IMR-90 (cell line): ENCODE measurements at regions not wholly inside any gene's neighbourhood (a gene's known extent, or its start where the extent isn't known, plus 50 kb on each side); places are given as distances from the start of the nearest gene placed in this dataset.
A peak's percentile ranks its signal among the peaks of the same experiment; 100 is the strongest.

Experiments used
- ATAC-seq: fragments of 200-7000 bp; cut with Tn5 transposase; 2 replicates; pipeline ENCODE4 v1.9.1; 2020; ENCODE audit warnings: low read depth, mild to moderate bottlenecking, moderate library complexity
- BruUV-seq: library from RNA; stranded (reverse); fragments of 400-500 nt; replicated peaks from 2 replicates; lab custom pipeline; 2021; lab: Mats Ljungman, UMichigan
- CTCF ChIA-PET: fragments of 300-600 bp; formaldehyde crosslinking; extraction: SDS; loops from one replicate; lab custom pipeline; 2021; ENCODE audit warnings: antibody characterized with exemption; lab: Yijun Ruan, JAX
- POLR2A ChIA-PET: fragments of 300-600 bp; sonication (Branson Sonifier 250); formaldehyde crosslinking; loops from one replicate; lab custom pipeline; 2022; ENCODE audit warnings: antibody characterized with exemption; ENCODE audit not compliant: unreplicated experiment; lab: Charles Lee
- DNase-seq: peaks from one replicate; pipeline ENCODE4 v3.0.0; 2013
- H2AFZ ChIP-seq: replicated peaks from 2 replicates; pipeline ENCODE3; 2013; ENCODE audit warnings: low read length, mild to moderate bottlenecking; ENCODE audit not compliant: poor library complexity
- H2AK5ac ChIP-seq: 2 replicates; pipeline ENCODE4 v1.6.1; 2013; ENCODE audit warnings: low read depth, low read length, inconsistent platforms
- H2AK9ac ChIP-seq: replicated peaks from 2 replicates; pipeline ENCODE3; 2013; ENCODE audit warnings: mild to moderate bottlenecking, low read depth, low read length, moderate library complexity; ENCODE audit not compliant: poor library complexity
- H2BK120ac ChIP-seq: 2 replicates; pipeline ENCODE4 v1.6.1; 2013; ENCODE audit warnings: low read depth, low read length, inconsistent platforms
- H2BK15ac ChIP-seq: 3 replicates; pipeline ENCODE4 v1.6.1; 2013; ENCODE audit warnings: low read depth, low read length, inconsistent platforms
- H2BK20ac ChIP-seq: 2 replicates; pipeline ENCODE4 v1.6.1; 2013; ENCODE audit warnings: low read depth, mild to moderate bottlenecking, inconsistent platforms, low read length, moderate library complexity
- H2BK5ac ChIP-seq: 2 replicates; pipeline ENCODE4 v1.6.1; 2013; ENCODE audit warnings: mild to moderate bottlenecking, low read depth, low read length, inconsistent platforms; ENCODE audit not compliant: poor library complexity, severe bottlenecking
- H3K14ac ChIP-seq: replicated peaks from 2 replicates; pipeline ENCODE4 v1.6.1; 2013; ENCODE audit warnings: low read depth, low read length, inconsistent platforms
- H3K18ac ChIP-seq: 2 replicates; pipeline ENCODE4 v1.6.1; 2013; ENCODE audit warnings: low read depth, low read length, control low read depth
- H3K23ac ChIP-seq: 2 replicates; pipeline ENCODE4 v1.6.1; 2013; ENCODE audit warnings: low read depth, low read length, inconsistent platforms
- H3K27ac ChIP-seq: 2 replicates; pipeline ENCODE4 v1.5.1; 2013; ENCODE audit warnings: mild to moderate bottlenecking, control low read depth, low read length; ENCODE audit not compliant: insufficient read depth
- H3K27me3 ChIP-seq: 2 replicates; pipeline ENCODE4 v1.6.1; 2013; ENCODE audit warnings: low read length; ENCODE audit not compliant: control insufficient read depth, insufficient read depth
- H3K36me3 ChIP-seq: 2 replicates; pipeline ENCODE4 v1.6.1; 2013; ENCODE audit warnings: low read length, mixed read lengths; ENCODE audit not compliant: control insufficient read depth, insufficient read depth
- H3K4ac ChIP-seq: 2 replicates; pipeline ENCODE4 v1.6.1; 2013; ENCODE audit warnings: low read depth, low read length, inconsistent platforms
- H3K4me1 ChIP-seq: 2 replicates; pipeline ENCODE4 v1.6.1; 2013; ENCODE audit warnings: low read length, mixed read lengths; ENCODE audit not compliant: control insufficient read depth, insufficient read depth
- H3K4me2 ChIP-seq: 2 replicates; pipeline ENCODE4 v1.6.1; 2013; ENCODE audit warnings: low read depth, mild to moderate bottlenecking, control low read depth, low read length, moderate library complexity
- H3K4me3 ChIP-seq: 2 replicates; pipeline ENCODE4 v1.5.1; 2013; ENCODE audit warnings: low read depth, mild to moderate bottlenecking, control low read depth, low read length, moderate library complexity; ENCODE audit not compliant: insufficient read depth
- H3K56ac ChIP-seq: 2 replicates; pipeline ENCODE4 v1.6.1; 2013; ENCODE audit warnings: low read length, inconsistent platforms; ENCODE audit not compliant: insufficient read depth; ENCODE audit errors: extremely low read depth
- H3K79me1 ChIP-seq, 2 experiments: 2 replicates each; pipeline ENCODE4 v1.6.1; 2013; ENCODE audit warnings: low read length in 2 of 2, inconsistent platforms in 1 of 2, low read depth in 1 of 2
- H3K9ac ChIP-seq: 2 replicates; pipeline ENCODE4 v1.6.1; 2013; ENCODE audit warnings: low read depth, low read length, control low read depth
- H3K9me1 ChIP-seq: 2 replicates; pipeline ENCODE4 v1.6.1; 2013; ENCODE audit warnings: low read length, inconsistent platforms; ENCODE audit not compliant: insufficient read depth
- H3K9me3 ChIP-seq: 2 replicates; pipeline ENCODE4 v1.6.1; 2013; ENCODE audit warnings: low read length; ENCODE audit not compliant: control insufficient read depth, insufficient read depth
- H4K20me1 ChIP-seq: 2 replicates; pipeline ENCODE4 v1.6.1; 2013; ENCODE audit warnings: low read length, inconsistent platforms; ENCODE audit not compliant: insufficient read depth
- H4K5ac ChIP-seq: 2 replicates; pipeline ENCODE4 v1.6.1; 2013; ENCODE audit warnings: mild to moderate bottlenecking, low read depth, low read length, control low read depth
- H4K8ac ChIP-seq, 2 experiments: 2 replicates each; pipeline ENCODE4 v1.6.1; 2013; ENCODE audit warnings: low read depth in 2 of 2, low read length in 2 of 2, control low read depth in 1 of 2, inconsistent platforms in 1 of 2
- H4K91ac ChIP-seq: 2 replicates; pipeline ENCODE4 v1.6.1; 2013; ENCODE audit warnings: low read depth, low read length, inconsistent platforms; ENCODE audit not compliant: insufficient read depth
- CEBPB ChIP-seq: IDR thresholded peaks from 2 replicates; pipeline ENCODE4 v1.6.1; 2012; ENCODE audit warnings: low read depth, low read length, improper control_type of control experiment
- MAFK ChIP-seq: IDR thresholded peaks from 2 replicates; pipeline ENCODE4 v1.6.1; 2012; ENCODE audit warnings: low read depth, low read length, improper control_type of control experiment
- MAZ ChIP-seq: IDR thresholded peaks from 2 replicates; pipeline ENCODE4 v1.6.1; 2012; ENCODE audit warnings: low read depth, mild to moderate bottlenecking, low read length, improper control_type of control experiment, moderate library complexity, borderline replicate concordance
- POLR2A ChIP-seq: IDR thresholded peaks from 2 replicates; pipeline ENCODE4 v1.6.1; 2012; ENCODE audit warnings: mild to moderate bottlenecking, low read depth, low read length
- RFX5 ChIP-seq: IDR thresholded peaks from 2 replicates; pipeline ENCODE4 v1.8.0; 2012; ENCODE audit warnings: low read depth, mild to moderate bottlenecking, low read length, moderate library complexity
- USF2 ChIP-seq: fragments of 150-350 bp; IDR thresholded peaks from 2 replicates; pipeline ENCODE4 v1.6.1; 2017; ENCODE audit warnings: mild to moderate bottlenecking, antibody characterized with exemption, low read length, low read depth
- WGBS, 2 experiments: methylation state at CpG; one replicate each; pipeline versions ENCODE4 v1.1.5 to v1.1.7; 2013; ENCODE audit warnings: missing lambda C conversion rate in 2 of 2; ENCODE audit not compliant: insufficient read length in 1 of 2; ENCODE audit errors: extremely low coverage in 2 of 2; 5-methylcytosine and 5-hydroxymethylcytosine counted together
- dilution Hi-C: fragments of 300-500 bp; cut with HindIII; formaldehyde crosslinking; loops from one replicate; pipeline ENCODE4 v1.14.3; 2018; ENCODE audit warnings: low sequenced_read_pairs; ENCODE audit not compliant: unreplicated experiment
- in situ Hi-C: fragments of 300-500 bp; cut with MboI; formaldehyde crosslinking; loops from 3 replicates; pipeline ENCODE4 v1.14.3; 2019; ENCODE audit warnings: low sequenced_read_pairs, inconsistent platforms, mixed read lengths
- intact Hi-C: fragments of 100-400 bp; cut with micrococcal nuclease; formaldehyde crosslinking; loops from 2 replicates; pipeline ENCODE4 v1.10.0; 2022

- H3K79me1 ChIP-seq = no peaks in the 10 kb centered on the region
- no CpG with 5 or more reads among the region's 5 CpGs for WGBS, 2 experiments
- H3K23ac ChIP-seq = no peak overlapping the region
- no peak overlapping the region for H2AK9ac ChIP-seq
- no peak overlapping the region for H3K9ac ChIP-seq
- no peaks in the 10 kb centered on the region for H3K4me1 ChIP-seq
- H3K4ac ChIP-seq = no peak overlapping the region
- no peak overlapping the region for H3K56ac ChIP-seq
- H3K36me3 ChIP-seq = no peaks in the 10 kb centered on the region
- no peak overlapping the region for H4K5ac ChIP-seq
- H3K4me3 ChIP-seq = no peak overlapping the region
- no peak overlapping the region for H2AK5ac ChIP-seq
- H2BK120ac ChIP-seq = no peak overlapping the region
- TF ChIP-seq RFX5 (no peak), MAFK (no peak), CEBPB (no peak), POLR2A (no peak), MAZ (no peak), USF2 (no peak)
- no peak overlapping the region for H3K27ac ChIP-seq
- in situ Hi-C loops (no loop called here), dilution Hi-C loops (no loop called here), intact Hi-C loops (no loop called here)
- ChIA-PET POLR2A (no interaction called here), CTCF (no interaction called here)
- H3K9me3 ChIP-seq = no peaks in the 10 kb centered on the region
- no peaks in the 10 kb centered on the region for H3K9me1 ChIP-seq
- no TSS peak for BruUV-seq
- H2AFZ ChIP-seq = no peak overlapping the region
- no peak overlapping the region for H3K18ac ChIP-seq
- H4K91ac ChIP-seq = no peak overlapping the region
- H4K20me1 ChIP-seq = no peaks in the 10 kb centered on the region
- no peaks in the 10 kb centered on the region for H3K27me3 ChIP-seq
- H2BK5ac ChIP-seq = no peak overlapping the region
- DNase-seq = peak; percentile 5
- ATAC-seq = no peak
- H3K14ac ChIP-seq = no peak overlapping the region
- no peak overlapping the region for H2BK20ac ChIP-seq
- no peak overlapping the region for H4K8ac ChIP-seq
- H2BK15ac ChIP-seq = no peak overlapping the region
- no peak overlapping the region for H3K4me2 ChIP-seq
Observed at GRCh38 chr2:76268902-76269620, 558.3 kb upstream of the GCFC2 start.
